ENCODE measurements at regions not wholly inside any gene's neighbourhood (a gene's known extent, or its start where the extent isn't known, plus 50 kb on each side); places are given as distances from the start of the nearest gene placed in this dataset.

DNA sequence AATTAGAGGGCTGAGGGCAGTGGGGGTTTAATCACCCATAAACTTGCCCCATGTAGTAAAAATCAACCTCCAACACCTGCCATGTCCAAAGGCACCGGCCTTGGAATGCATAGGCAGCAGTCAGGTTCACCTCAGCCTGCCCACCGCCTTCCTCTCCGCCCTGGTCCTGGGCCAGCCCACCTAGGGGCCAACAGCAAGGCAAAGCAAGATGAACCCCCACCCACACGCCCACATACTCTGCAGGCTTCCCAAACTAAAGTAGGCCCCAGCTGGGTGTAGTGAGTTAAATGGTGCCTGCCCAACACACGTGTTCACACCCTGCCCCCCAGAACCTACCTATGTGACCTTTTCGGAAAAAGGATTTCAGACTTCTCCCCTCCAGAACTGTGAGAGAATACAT is 92.9 kb upstream of the RAI14 start:
- DNase-seq = no peak

- no peak for DNase-seq
These were observed 92.0 kb upstream of the RAI14 start for GRCh38 chr5:34563931-34564709.

DNA sequence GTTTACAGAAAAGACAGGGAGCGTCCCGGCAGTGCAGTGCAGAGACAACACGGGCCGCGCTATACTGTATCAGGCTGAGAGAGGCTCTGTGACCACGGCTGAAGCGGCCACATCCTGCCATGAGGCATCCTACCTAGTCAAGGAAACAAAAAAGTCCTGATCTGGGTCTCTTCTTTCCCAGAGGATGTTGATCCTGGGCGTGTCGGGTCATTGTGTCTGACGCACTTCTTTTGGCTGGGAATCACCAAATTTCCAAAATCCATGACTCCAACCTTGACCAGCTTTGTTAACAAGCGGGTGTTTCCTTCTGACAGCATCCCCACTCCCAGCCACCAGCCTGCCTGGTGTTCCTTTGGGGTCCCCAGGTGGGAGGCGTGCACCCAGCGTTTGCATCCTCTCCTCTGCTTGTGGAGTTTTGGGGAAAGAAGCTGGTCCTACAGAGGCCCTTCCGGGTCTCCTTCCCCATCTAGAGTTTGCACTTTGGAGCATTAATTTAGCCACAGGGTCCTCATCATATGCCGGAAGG is 91.4 kb upstream of the RAI14 start:
- DNase-seq = no peak

DNA sequence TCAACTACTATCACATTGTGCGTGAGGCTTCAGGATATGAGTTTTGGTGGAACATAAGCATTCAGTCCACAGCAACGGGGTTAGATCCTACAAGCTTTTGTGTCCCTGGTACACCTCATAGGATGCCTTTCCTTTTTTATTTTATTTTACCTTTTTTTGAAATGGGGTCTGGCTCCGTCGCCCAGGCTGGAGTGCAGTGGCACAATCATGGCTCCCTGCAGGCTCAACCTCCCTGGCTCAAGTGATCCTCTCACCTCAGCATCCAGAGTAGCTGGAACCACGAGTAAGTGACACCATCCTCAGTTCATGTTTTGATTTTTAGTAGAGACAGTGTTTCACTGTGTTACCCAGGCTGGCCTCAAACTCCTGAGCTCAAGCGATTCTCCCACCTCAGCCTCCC is 86.0 kb upstream of the RAI14 start:
- DNase-seq = no peak

GRCh38 chr5:34570721-34571676 is 85.1 kb upstream of the RAI14 start:
- DNase-seq = peak; percentile 74

- DNase-seq = no peak
These were observed 84.5 kb upstream of the RAI14 start for GRCh38 chr5:34571677-34572041.

DNA sequence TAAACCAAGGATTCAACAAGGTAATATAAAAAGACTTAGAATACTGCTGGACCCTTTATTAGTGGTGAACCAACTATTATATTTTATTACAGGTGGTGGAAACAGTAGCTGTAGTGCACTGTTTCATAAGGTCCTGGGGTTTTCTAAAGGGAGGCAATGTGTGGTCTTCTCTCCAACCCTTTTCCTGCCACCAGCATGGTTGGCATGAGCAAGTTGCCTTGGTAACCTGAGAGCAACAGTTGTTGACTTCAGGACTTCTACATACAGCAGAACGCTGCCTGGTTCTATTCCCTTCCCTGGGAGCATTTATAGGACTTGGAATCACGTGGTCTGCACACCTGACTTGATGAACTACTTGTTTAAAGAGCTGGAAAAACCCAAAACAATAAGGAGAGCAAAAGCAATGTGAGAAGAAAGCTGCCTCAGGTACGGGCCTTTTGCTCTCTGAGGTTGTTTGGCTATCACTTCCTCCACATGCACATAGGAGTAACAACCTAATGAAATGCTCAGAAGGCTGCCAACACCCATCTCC is 81.1 kb upstream of the RAI14 start:
- DNase-seq = no peak

- no peak for DNase-seq
These were observed 79.0 kb upstream of the RAI14 start for GRCh38 chr5:34576891-34577666.

DNA sequence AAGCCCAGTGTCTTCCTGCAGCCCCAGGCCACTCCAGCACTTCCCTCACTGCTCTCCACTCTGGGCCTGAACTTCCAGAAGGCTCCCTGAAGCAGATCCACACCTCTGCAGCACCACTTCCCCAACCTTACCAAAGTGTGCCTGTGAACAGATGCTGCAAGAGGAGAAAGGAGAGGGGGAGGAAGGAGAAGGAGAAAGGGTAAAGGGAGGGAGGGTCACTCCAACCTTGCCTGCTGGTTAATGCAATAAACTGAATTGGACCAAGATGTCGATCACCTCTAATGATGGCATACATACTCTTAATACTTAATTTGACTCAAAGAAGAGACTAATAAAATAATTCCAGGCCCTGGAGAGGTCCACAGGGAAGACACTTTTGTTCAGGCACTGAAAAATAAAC is 77.2 kb upstream of the RAI14 start:
- no peak for DNase-seq

- no peak for DNase-seq
These were observed 75.1 kb upstream of the RAI14 start for GRCh38 chr5:34580983-34581382.

GRCh38 chr5:34582371-34582770 is 73.8 kb upstream of the RAI14 start:
- no peak for DNase-seq

DNA sequence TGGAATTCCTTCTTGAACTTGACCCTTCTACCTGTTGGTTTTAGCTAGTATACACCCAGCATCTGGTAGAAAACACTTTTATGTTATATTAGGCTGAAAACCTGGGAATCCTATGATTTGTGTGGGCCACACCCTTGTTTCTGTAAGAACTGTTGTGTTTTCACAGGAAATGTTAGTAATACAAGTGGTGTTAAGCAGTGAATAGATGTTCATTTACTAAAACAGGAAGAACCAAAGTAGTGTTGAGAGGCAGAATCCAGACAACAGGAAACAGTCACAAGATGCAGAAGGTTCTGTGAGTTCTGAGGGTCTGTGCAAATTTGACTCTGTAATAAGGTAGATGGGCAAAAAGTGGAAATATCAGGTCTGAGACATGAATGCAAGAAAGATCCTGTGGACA is 73.0 kb upstream of the RAI14 start:
- no peak for DNase-seq

DNA sequence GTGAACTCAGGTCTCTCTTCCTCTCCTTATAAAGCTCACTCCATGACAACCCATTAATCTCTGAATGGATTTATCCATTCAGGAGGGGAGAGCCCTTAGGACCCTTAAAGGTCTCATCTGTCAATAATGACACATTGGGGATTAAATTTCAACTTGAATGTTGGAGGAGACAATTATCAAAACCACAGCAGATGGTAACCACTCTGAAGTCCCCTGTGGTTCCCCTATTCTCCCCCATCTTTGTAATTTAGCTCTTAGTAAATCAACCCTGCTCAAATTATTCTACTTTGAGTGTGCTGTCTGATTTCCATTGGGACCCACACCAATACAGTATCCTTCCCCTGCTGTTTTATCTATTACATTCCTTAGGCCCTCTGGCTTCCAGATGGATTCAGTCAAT is 72.0 kb upstream of the RAI14 start:
- no peak for DNase-seq

DNA sequence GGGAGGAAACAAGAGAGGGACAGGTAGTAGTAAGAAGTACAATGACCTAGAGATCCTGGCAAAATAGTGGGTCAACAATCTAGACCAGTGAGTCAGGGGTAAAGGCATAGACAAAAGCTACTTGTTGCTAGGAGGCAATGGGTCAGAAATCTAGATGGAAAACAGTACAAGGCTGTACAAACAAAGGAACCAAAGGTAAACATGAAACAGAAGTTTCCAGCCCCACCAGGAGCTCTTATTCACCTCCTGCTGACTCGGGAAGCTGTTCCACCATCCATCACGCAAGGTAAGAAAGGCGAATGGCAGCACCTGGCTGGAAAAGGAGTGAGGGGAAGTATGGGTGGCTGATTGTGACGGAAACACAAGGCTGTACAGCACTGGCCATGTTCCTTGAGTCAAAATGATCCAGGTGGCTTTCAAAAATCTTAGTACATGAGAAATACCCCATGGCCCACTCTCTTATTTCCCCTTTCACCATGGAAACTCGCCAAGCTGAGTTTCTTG is 70.5 kb upstream of the RAI14 start:
- DNase-seq = no peak

GRCh38 chr5:34586117-34586885 is 69.8 kb upstream of the RAI14 start:
- no peak for DNase-seq

GRCh38 chr5:34587355-34588241 is 68.5 kb upstream of the RAI14 start:
- no peak for DNase-seq

DNA sequence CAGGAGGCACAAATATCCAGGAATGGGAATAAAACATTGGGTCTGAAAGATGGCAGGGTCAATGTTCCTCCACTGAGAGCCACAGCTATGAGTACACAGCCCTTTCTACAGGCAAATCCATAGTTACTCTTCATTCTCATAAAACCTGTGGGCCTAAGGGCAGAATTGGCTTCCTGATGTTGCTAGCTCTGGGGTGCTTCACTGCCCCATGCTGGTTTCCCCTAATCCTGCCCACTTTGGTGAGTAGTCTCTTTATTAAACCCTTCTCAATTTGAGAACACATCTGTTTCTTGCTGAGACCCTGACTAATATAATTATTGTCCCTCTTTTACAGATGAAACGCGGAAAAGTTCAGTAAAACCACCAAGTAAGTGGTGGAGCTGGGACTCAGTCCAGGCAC is 66.3 kb upstream of the RAI14 start:
- DNase-seq = no peak

DNA sequence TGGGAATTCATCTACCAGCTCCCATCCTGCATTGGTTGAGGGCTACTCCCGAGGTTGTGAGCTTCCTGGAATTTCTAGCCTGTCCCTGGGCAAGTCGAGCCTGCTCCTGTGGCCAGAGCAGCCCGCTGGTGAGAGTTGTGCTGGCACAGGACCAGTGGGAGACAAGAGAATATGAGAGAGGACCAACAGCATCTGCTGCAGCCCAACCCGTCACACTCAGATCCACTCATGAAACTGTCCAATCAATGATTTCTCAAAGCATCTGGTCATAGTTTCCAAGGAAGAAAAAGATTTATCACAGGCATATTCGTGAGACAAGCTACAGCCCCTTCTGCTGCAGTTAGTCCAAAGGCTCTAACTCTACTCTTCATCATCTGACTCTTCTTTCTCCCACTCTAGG is 64.4 kb upstream of the RAI14 start:
- peak; percentile 26 for DNase-seq

- peak; percentile 81 for DNase-seq
These were observed 58.8 kb upstream of the RAI14 start for GRCh38 chr5:34597034-34598027.

All from skin of body (tissue), 1 donor.